H1 (cell line): ENCODE measurements at regions not wholly inside any gene's neighbourhood (a gene's known extent, or its start where the extent isn't known, plus 50 kb on each side); places are given as distances from the start of the nearest gene placed in this dataset.

Experiments
- BCL11A ChIP-seq, 2 experiments: IDR thresholded peaks; one replicate each; pipeline ENCODE4 v1.6.1; 2011; ENCODE audit warnings: low read depth in 2 of 2, low read length in 2 of 2, mild to moderate bottlenecking in 2 of 2
- CREB1 ChIP-seq: IDR thresholded peaks from 2 replicates; pipeline ENCODE4 v1.6.1; 2012; ENCODE audit warnings: inconsistent platforms
- EP300 ChIP-seq, 2 experiments: IDR thresholded peaks; 1 replicate in 1 of 2; 2 replicates in 1 of 2; pipeline ENCODE4 v1.6.1; 2011 to 2012; ENCODE audit warnings: low read depth in 2 of 2, low read length in 2 of 2, mild to moderate bottlenecking in 2 of 2, borderline replicate concordance in 1 of 2, inconsistent platforms in 1 of 2, moderate library complexity in 1 of 2
- EZH2 ChIP-seq: fragments of 200-600 bp; sonication (generic); IDR thresholded peaks from 2 replicates; pipeline ENCODE4 v1.7.1; 2012; ENCODE audit warnings: low read depth, mild to moderate bottlenecking, moderate library complexity, low read length, inconsistent platforms; ENCODE audit not compliant: severe bottlenecking
- GABPA ChIP-seq: IDR thresholded peaks from 2 replicates; pipeline ENCODE4 v1.6.1; 2011; ENCODE audit warnings: mild to moderate bottlenecking, low read length, moderate library complexity, borderline replicate concordance; ENCODE audit not compliant: insufficient read depth
- POLR2A ChIP-seq, 2 experiments: IDR thresholded peaks; 1 replicate in 1 of 2; 2 replicates in 1 of 2; pipeline ENCODE4 v1.6.1; 2011; ENCODE audit warnings: low read depth in 2 of 2, low read length in 2 of 2, mild to moderate bottlenecking in 2 of 2; ENCODE audit errors: control extremely low read depth in 1 of 2
- POLR2AphosphoS5 ChIP-seq: IDR thresholded peaks from 2 replicates; pipeline ENCODE4 v1.6.1; 2011; ENCODE audit warnings: low read depth, low read length
- RAD21 ChIP-seq, 2 experiments: IDR thresholded peaks in 1 of 2; conservative IDR thresholded peaks in 1 of 2; 2 replicates each; pipeline ENCODE4 v1.6.1; 2011; ENCODE audit warnings: low read depth in 2 of 2, low read length in 2 of 2, improper control_type of control experiment in 1 of 2, inconsistent platforms in 1 of 2, mild to moderate bottlenecking in 1 of 2, moderate library complexity in 1 of 2
- SAP30 ChIP-seq: fragments of 300-600 bp; sonication (generic); IDR thresholded peaks from 2 replicates; pipeline ENCODE4 v1.7.1; 2012; ENCODE audit warnings: low read length, moderate library complexity, mild to moderate bottlenecking, inconsistent platforms; ENCODE audit not compliant: insufficient read depth, insufficient replicate concordance
- ZNF274 ChIP-seq: IDR thresholded peaks from 2 replicates; pipeline ENCODE4 v1.7.0; 2012; ENCODE audit warnings: low read length, borderline replicate concordance; ENCODE audit errors: extremely low read depth
- TF ChIP-seq, protein P1 (sequence below), 3 experiments: IDR thresholded peaks; 1 replicate in 2 of 3; 2 replicates in 1 of 3; pipeline versions ENCODE4 v1.5.1 to v1.6.1; 2011; ENCODE audit warnings: low read length in 3 of 3, mild to moderate bottlenecking in 3 of 3, inconsistent platforms in 2 of 3, low read depth in 1 of 3, moderate library complexity in 1 of 3; ENCODE audit not compliant: insufficient read depth in 1 of 3; ENCODE audit errors: control extremely low read depth in 1 of 3

DNA sequence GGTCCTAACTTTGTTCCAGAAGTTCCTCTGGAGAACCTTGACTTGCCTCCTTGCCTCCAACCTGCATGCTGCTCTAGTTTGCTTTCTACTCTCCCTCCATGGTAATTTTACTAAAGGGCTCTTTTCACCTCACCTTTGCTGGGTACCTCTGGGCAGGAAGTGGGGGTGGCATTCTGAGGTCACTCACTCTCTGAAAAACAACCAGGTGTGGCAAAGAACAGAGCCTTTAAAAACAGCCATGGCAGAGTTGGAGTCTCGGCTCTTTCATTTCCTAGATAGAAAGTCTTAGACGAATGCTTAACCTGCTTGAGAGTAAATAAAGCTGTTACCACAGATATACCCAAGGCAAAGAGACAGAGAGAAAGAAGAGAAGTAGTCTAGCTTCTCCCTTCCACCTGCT lies 827.9 kb downstream of the BCL11B start:
- no peak for TF ChIP-seq RAD21 (IDR thresholded peaks at IDR 0.05 in 1 of 2, conservative IDR thresholded peaks at IDR 0.05 in 1 of 2; ENCODE audit: low read depth in 2 of 2, low read length in 2 of 2)
- TF ChIP-seq POLR2A (IDR thresholded peaks at IDR 0.05; ENCODE audit: control extremely low read depth in 1 of 2, low read depth in 2 of 2, low read length in 2 of 2) = no peak
- no peak for TF ChIP-seq EZH2
- TF ChIP-seq CREB1 = no peak
- TF ChIP-seq POLR2AphosphoS5 = no peak
- no peak for TF ChIP-seq ZNF274
- TF ChIP-seq, protein P1, sequence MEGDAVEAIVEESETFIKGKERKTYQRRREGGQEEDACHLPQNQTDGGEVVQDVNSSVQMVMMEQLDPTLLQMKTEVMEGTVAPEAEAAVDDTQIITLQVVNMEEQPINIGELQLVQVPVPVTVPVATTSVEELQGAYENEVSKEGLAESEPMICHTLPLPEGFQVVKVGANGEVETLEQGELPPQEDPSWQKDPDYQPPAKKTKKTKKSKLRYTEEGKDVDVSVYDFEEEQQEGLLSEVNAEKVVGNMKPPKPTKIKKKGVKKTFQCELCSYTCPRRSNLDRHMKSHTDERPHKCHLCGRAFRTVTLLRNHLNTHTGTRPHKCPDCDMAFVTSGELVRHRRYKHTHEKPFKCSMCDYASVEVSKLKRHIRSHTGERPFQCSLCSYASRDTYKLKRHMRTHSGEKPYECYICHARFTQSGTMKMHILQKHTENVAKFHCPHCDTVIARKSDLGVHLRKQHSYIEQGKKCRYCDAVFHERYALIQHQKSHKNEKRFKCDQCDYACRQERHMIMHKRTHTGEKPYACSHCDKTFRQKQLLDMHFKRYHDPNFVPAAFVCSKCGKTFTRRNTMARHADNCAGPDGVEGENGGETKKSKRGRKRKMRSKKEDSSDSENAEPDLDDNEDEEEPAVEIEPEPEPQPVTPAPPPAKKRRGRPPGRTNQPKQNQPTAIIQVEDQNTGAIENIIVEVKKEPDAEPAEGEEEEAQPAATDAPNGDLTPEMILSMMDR (IDR thresholded peaks at IDR 0.05; ENCODE audit: control extremely low read depth in 1 of 3, insufficient read depth in 1 of 3, low read depth in 1 of 3, low read length in 3 of 3) = no peak
- no peak for TF ChIP-seq SAP30
- no peak for TF ChIP-seq BCL11A (IDR thresholded peaks at IDR 0.05; ENCODE audit: low read depth in 2 of 2, low read length in 2 of 2)
- no peak for TF ChIP-seq GABPA
- TF ChIP-seq EP300 (IDR thresholded peaks at IDR 0.05; ENCODE audit: borderline replicate concordance in 1 of 2, low read depth in 2 of 2, low read length in 2 of 2) = no peak
